Retina (tissue), 1 donor: ENCODE measurements at regions not wholly inside any gene's neighbourhood (a gene's known extent, or its start where the extent isn't known, plus 50 kb on each side); places are given as distances from the start of the nearest gene placed in this dataset.
A peak's percentile ranks its signal among the peaks of the same experiment; 100 is the strongest.
"Not testable (repeated sequence)": the region's sequence is repeated elsewhere in the genome, so short reads cannot be mapped to it uniquely, and the experiment has no call there.

Source experiments
- DNase-seq: peaks from one replicate; pipeline ENCODE4 v3.0.0-alpha.2; 2016

DNA sequence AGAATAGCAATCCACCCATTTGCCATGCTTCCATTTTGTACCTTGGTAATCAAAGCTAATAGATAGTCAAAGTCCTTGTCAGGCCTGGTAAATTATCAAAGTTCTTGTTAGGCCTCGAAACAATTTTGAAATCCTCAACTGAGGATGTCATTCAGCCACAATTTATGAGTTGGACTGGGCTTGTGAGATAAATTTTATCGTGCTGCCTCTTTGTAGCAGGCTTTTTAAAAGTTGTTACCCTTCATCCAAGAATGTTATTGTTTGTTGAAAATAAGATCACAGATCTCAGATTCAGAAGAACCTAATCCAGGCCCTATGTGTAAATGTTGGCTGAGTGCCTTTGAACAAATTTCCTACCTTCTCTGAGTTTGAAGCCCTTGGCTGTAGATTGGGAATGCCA, 143.3 kb upstream of the PROK2 start:
- DNase-seq = no peak

DNA sequence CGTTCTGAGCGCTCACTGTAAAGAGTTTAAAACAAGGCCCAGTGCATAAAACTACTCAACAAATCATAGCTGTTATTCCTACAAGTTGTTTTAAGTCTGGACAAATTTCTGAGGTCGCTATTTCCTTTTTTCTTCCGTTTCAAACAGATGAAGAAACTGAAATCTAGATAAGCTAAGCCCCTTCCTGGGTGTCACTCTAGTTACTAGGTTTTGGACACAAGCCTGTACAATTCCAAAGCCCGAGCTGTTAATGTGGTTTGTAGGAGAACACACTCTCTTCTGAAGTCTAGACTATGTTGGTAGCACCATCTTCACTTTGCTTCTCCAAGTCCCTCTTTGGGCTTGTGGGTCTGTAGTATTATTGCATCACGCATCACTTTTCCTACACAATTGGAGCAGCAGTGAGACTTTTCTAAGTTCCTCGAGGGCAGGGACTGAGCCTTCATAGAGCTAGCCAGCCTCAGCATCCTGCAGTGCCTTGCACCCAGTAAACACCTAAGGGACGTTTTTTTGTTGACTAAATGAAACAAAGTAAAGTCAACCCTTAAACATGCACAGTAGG, 142.6 kb upstream of the PROK2 start:
- DNase-seq = no peak

DNA sequence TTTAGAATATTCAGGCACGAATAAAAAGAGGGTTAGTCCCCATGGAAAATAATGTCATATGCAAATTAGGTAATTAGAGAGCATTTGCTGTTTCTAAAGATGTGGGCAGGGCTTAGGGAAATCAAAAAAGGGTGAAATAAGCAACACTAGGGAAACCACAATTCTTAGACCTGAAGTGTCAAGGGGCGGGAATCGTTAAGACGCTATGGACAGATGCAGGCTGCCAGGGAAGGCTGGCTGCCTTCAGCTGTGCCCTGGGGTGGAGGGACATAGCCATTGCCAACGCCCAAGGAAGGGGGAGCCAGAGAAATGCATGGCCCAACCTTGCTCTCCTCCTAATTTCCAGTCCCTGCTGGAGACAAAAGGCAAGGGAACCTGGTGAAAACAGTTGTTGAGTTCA, 141.7 kb upstream of the PROK2 start:
- DNase-seq = no peak

- no peak for DNase-seq
These were observed 141.3 kb upstream of the PROK2 start for GRCh38 chr3:71926262-71926600.

DNA sequence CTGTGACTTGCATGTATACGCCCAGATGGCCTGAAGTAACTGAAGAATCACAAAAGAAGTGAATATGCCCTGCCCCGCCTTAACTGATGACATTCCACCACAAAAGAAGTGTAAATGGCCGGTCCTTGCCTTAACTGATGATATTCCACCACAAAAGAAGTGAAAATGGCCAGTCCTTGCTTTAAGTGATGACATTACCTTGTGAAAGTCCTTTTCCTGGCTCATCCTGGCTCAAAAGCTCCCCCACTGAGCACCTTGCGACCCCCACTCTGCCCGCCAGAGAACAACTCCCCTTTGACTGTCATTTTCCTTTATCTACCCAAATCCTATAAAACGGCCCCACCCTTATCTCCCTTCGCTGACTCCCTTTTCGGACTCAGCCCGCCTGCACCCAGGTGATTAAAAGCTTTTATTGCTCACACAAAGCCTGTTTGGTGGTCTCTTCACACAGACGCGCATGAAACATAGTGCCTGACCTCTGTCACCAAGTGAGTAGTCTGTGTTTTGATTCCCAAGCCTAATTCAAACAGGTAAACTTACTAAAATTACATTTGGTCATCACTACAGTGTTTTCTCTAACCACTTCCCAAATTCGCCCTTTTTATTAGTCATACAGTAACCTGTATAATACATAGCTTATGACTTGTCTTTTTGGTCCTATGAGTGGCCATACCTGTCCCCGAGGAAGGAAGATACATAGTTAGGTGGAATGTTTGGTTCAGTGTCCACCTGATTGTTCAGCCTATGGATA, 140.7 kb upstream of the PROK2 start:
- not testable (repeated sequence) for DNase-seq

GRCh38 chr3:71924721-71925120, 139.8 kb upstream of the PROK2 start:
- no peak for DNase-seq

DNA sequence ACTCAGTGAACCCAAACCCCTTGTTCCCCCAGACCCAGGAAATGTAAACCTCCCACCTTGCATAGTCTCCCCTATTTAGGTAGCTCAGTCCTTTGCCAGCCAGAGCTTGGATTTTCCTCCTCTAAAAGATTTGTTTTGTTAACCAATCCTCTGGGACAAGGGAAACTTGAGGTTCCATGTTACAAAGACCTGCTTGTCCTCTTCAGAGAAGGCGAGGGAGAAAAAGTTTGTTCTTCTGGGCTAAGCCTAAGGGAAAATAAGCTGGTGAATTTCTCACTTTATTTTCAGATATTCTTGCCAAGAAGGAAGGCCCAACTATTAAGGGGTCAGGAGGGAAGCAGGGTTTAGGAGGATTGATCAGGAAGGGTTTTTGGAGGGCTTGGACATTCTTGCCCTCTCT, 136.1 kb upstream of the PROK2 start:
- DNase-seq = no peak

GRCh38 chr3:71919572-71919971, 134.6 kb upstream of the PROK2 start:
- DNase-seq = no peak

DNA sequence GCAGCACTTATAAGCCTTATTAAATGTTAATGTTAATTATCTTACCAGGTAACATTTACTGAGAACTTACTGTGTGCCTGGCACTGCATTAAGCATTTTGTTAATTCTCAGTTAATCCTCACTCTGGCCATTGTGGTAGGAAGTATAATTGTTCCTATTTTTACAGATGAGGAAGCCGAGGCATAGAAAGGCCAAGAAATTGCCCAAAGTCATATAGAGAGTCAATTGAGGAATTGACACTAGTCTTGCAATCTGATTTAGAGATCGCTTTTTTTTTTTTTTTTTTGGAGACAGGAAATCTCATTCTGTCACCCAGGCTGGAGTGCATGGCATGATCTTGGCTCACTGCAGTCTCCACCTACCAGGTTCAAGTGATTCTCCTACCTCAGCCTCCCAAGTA, 132.6 kb upstream of the PROK2 start:
- DNase-seq = no peak

- no peak for DNase-seq
These were observed 131.9 kb upstream of the PROK2 start for GRCh38 chr3:71916747-71917369.

DNA sequence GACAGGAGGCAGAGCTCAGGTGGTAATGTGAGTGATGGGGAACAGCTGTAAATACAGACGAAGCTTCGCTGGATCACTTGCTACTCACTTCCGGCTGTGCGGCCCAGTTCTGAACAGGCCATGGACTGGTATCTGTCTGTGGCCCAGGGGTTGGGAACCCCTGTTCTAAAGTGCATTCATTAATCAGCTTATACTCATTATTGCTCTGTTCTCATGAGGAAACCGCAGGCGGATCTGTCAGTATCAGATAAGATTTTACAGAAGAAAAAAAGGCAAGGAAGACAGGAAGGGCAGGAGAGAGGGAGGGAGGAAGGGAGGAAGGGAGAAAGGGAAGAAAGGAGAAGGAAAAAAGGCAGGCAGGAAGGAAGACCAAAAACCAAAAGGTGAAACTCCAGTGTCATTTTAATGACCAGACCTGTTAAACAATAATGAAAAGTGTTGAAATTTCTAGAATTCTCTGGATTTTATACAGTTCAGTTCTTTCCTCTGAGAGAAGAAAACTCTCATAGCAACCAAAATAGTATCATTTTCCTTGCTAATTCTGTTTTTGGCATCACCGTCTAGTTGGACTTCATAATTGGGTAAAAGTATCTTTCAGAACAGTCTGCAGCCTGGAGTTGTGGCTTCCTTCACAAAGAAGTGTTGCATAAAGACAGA, 128.0 kb upstream of the PROK2 start:
- DNase-seq = no peak

- DNase-seq = no peak
These were observed 125.2 kb upstream of the PROK2 start for GRCh38 chr3:71910108-71910507.

- peak; percentile 43 for DNase-seq
These were observed 123.0 kb upstream of the PROK2 start for GRCh38 chr3:71907996-71908395.

DNA sequence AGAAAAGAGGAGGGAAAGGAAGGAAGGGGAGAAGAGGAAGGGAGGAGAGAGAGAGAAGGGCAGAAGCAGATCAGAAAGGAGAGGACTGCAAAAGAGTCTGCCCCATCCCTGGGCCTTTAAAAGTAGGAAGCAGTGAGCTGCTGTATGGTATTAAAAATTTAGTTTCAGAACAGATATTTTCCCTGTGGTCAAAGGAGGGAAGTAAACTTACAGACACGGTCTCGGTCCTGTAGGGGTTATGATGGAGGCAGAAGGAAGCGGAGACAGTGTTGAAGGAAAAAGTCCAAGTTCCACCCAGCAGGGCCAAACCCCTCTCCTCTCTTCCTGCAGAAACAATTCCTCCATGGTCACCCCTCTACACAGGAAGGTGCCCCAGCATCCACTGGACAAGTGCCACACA, 122.0 kb upstream of the PROK2 start:
- no peak for DNase-seq

GRCh38 chr3:71905426-71905825, 120.5 kb upstream of the PROK2 start:
- DNase-seq = no peak

DNA sequence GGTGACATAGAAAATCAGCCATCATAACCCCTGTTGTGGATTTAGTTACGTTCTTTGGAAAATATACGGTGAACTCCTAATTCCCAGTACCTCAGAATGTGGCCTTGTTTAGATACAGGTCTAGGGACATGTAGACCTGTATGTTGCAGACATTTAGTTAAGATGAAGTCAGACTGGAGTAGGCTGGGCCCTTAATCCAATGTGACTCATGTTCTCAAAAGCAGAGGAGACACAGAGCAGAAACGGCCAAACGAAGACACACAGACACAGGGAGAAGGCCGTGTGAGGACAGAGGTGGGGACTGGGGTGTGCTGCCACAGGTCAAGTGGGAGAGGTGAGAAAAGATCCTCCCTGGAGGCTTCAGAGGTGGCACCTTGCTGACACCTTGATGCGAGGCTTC, 119.0 kb upstream of the PROK2 start:
- DNase-seq = no peak

DNA sequence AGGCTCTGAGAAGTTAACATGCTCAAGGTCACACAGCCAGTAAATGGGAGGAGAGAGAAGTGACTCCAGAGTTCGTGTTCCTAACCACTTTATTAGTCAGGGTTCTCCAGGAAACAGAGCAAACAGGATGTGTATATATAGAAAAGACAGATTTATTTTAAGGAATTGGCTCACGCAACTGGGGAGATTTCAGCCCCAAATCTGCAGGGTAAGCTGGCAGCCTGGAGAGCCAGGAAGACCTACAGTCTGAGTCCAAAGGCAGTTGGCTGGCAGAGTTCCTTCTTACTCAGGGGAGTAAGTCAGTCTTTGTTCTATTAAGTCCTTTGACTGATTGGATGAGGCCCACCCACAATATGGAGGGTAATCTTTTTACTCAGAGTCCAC, 118.2 kb upstream of the PROK2 start:
- DNase-seq = no peak

GRCh38 chr3:71902258-71903111, 117.5 kb upstream of the PROK2 start:
- DNase-seq = no peak

- no peak for DNase-seq
These were observed 116.7 kb upstream of the PROK2 start for GRCh38 chr3:71901645-71902044.

- DNase-seq = no peak
These were observed 115.1 kb upstream of the PROK2 start for GRCh38 chr3:71900057-71900456.

DNA sequence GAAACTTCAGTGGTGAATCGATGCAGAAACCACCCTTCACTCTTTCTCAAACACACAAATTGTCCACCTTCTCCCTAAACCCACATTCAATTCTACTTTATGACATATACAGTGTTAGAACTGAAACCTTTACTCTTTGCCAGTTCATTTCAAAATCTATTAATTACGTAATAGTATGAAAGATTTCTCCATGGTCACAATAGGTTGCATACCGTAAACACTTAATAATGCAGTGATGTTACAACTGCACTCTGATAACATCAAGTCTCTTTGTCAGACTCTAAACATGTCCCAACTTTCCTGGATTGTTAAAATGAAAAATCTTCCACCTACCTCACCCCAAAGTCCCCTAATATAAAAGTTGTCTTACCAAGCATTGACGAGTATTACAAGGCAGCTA, 111.8 kb upstream of the PROK2 start:
- no peak for DNase-seq

DNA sequence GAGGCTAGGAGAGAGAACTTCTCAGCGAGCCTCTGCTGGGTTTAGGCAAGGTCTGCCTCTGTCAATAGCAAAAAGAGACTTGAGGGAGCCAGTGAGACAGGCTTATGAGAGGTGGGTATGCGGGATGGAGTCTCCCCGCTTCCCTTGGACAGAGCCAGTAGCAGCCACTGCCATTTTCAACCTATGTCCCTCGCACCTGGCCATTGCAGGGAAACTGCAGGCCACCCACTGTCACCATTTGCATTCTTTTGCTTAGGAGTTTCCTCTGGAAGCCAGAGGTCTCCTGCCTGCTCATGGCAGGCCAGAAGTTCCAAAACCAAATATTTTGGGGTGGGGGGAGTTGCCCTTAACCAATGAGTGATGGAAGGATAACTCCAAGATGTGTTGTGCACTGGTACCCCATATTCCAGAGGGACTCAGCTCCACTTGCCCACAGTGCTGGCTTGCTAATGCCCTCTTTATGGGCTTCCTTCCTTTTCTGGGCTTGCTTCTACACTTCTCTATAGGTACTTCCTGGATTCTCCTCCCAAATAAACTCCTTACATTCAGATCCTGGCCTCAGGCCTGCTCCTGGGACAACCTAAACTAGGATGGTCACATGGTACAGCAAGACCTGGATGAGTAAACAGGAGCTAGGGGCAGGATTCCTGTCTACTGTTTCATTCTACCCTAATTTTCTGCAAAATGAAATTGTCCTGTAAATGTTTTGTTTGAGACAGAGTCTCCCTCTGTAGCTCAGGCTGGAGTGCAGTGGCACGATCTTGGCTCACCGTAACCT, 108.9 kb upstream of the PROK2 start:
- no peak for DNase-seq
